ENCODE measurements at regions not wholly inside any gene's neighbourhood (a gene's known extent, or its start where the extent isn't known, plus 50 kb on each side); places are given as distances from the start of the nearest gene placed in this dataset.
"Not testable (repeated sequence)": the region's sequence is repeated elsewhere in the genome, so short reads cannot be mapped to it uniquely, and the experiment has no call there.

GRCh38 chr11:110347660-110348059 is 51.2 kb upstream of the RDX start:
- no peak overlapping the region for H3K27ac Mint-ChIP-seq
- peaks cover 24 to 41% of the 10 kb centered on the region in 2 donors for H3K4me1 Mint-ChIP-seq
- DNase-seq, result no peak
- peaks cover 0 to 3% of the 10 kb centered on the region in 2 donors for H3K9me3 Mint-ChIP-seq
- peaks cover 0 to 4% of the 10 kb centered on the region in 2 donors for H3K27me3 Mint-ChIP-seq
- no peak overlapping the region for H3K4me3 Mint-ChIP-seq
- H3K36me3 Mint-ChIP-seq, result peaks cover 0 to 9% of the 10 kb centered on the region in 2 donors
- no peak for ATAC-seq (replicated peaks)

GRCh38 chr11:110349138-110349996 is 53.0 kb upstream of the RDX start:
- peaks cover 0 to 3% of the 10 kb centered on the region in 2 donors for H3K36me3 Mint-ChIP-seq
- H3K27ac Mint-ChIP-seq, result peak overlapping the region; percentile 94
- peak overlapping the region; percentile 44 to 49 for H3K4me3 Mint-ChIP-seq
- peak; percentile 76 for DNase-seq
- H3K27me3 Mint-ChIP-seq, result peaks cover 0 to 4% of the 10 kb centered on the region in 2 donors
- H3K4me1 Mint-ChIP-seq, result peaks cover 24 to 41% of the 10 kb centered on the region in 2 donors
- peaks cover 0 to 3% of the 10 kb centered on the region in 2 donors for H3K9me3 Mint-ChIP-seq
- peak; percentile 93 to 94 for ATAC-seq (replicated peaks)

- peaks cover 22 to 38% of the 10 kb centered on the region in 2 donors for H3K4me1 Mint-ChIP-seq
- peak overlapping the region; percentile 49 for H3K27ac Mint-ChIP-seq
- not testable (repeated sequence) for H3K9me3 Mint-ChIP-seq; H3K36me3 Mint-ChIP-seq; H3K27me3 Mint-ChIP-seq; DNase-seq; ATAC-seq (replicated peaks)
- peak overlapping the region in 1 of 2 donors; percentile 44 for H3K4me3 Mint-ChIP-seq
Observed at GRCh38 chr11:110349997-110350383, 53.6 kb upstream of the RDX start.

GRCh38 chr11:110355011-110355744 is 58.8 kb upstream of the RDX start:
- H3K36me3 Mint-ChIP-seq, result no peaks in the 10 kb centered on the region
- no peaks in the 10 kb centered on the region for H3K9me3 Mint-ChIP-seq
- peaks cover 3 to 4% of the 10 kb centered on the region in 2 donors for H3K4me1 Mint-ChIP-seq
- no peak overlapping the region for H3K4me3 Mint-ChIP-seq
- ATAC-seq (replicated peaks), result no peak
- no peak overlapping the region for H3K27ac Mint-ChIP-seq
- H3K27me3 Mint-ChIP-seq, result no peaks in the 10 kb centered on the region
- no peak for DNase-seq

- no peaks in the 10 kb centered on the region for H3K9me3 Mint-ChIP-seq
- H3K4me1 Mint-ChIP-seq, result peaks cover 0 to 3% of the 10 kb centered on the region in 2 donors
- H3K36me3 Mint-ChIP-seq, result no peaks in the 10 kb centered on the region
- H3K27ac Mint-ChIP-seq, result no peak overlapping the region
- no peak overlapping the region for H3K4me3 Mint-ChIP-seq
- H3K27me3 Mint-ChIP-seq, result peaks cover 0 to 5% of the 10 kb centered on the region in 2 donors
- DNase-seq, result no peak
- ATAC-seq (replicated peaks), result peak; percentile 44 to 73
Observed at GRCh38 chr11:110356762-110357671, 60.6 kb upstream of the RDX start.

GRCh38 chr11:110358336-110358735 is 61.9 kb upstream of the RDX start:
- H3K4me1 Mint-ChIP-seq, result peaks cover 7 to 9% of the 10 kb centered on the region in 2 donors
- H3K4me3 Mint-ChIP-seq, result no peak overlapping the region
- no peak overlapping the region for H3K27ac Mint-ChIP-seq
- ATAC-seq (replicated peaks) (no peak), DNase-seq (no peak)
- H3K36me3 Mint-ChIP-seq, result no peaks in the 10 kb centered on the region
- no peaks in the 10 kb centered on the region for H3K9me3 Mint-ChIP-seq
- peaks cover 0 to 5% of the 10 kb centered on the region in 2 donors for H3K27me3 Mint-ChIP-seq

- H3K27ac Mint-ChIP-seq; H3K4me1 Mint-ChIP-seq; H3K9me3 Mint-ChIP-seq; H3K4me3 Mint-ChIP-seq; H3K36me3 Mint-ChIP-seq; ATAC-seq (replicated peaks); DNase-seq; H3K27me3 Mint-ChIP-seq: not testable (repeated sequence)
Observed at GRCh38 chr11:110360781-110361408, 64.5 kb upstream of the RDX start.

GRCh38 chr11:110362971-110363509 is 66.6 kb upstream of the RDX start:
- Mint-ChIP-seq H3K4me3 (peak overlapping the region in 1 of 2 donors; percentile 23), H3K36me3 (no peaks in the 10 kb centered on the region), H3K27me3 (peaks cover 0 to 5% of the 10 kb centered on the region in 2 donors), H3K9me3 (peaks cover 0 to 1% of the 10 kb centered on the region in 2 donors), H3K4me1 (peaks cover 5 to 9% of the 10 kb centered on the region in 2 donors), H3K27ac (peak overlapping the region; percentile 59)
- ATAC-seq (replicated peaks) (no peak), DNase-seq (no peak)

- H3K36me3 Mint-ChIP-seq, result no peaks in the 10 kb centered on the region
- DNase-seq (no peak), ATAC-seq (replicated peaks) (no peak)
- H3K27ac Mint-ChIP-seq, result no peak overlapping the region
- H3K9me3 Mint-ChIP-seq, result peaks cover 0 to 1% of the 10 kb centered on the region in 2 donors
- peaks cover 0 to 5% of the 10 kb centered on the region in 2 donors for H3K27me3 Mint-ChIP-seq
- no peak overlapping the region for H3K4me3 Mint-ChIP-seq
- H3K4me1 Mint-ChIP-seq, result peaks cover 8 to 9% of the 10 kb centered on the region in 2 donors
Observed at GRCh38 chr11:110366291-110366690, 63.5 kb upstream of the FDX1 start.

- ATAC-seq (replicated peaks) (no peak), DNase-seq (no peak)
- no peaks in the 10 kb centered on the region for H3K27me3 Mint-ChIP-seq
- H3K4me3 Mint-ChIP-seq, result no peak overlapping the region
- peaks cover 0 to 1% of the 10 kb centered on the region in 2 donors for H3K9me3 Mint-ChIP-seq
- peaks cover 8 to 9% of the 10 kb centered on the region in 2 donors for H3K4me1 Mint-ChIP-seq
- H3K27ac Mint-ChIP-seq, result no peak overlapping the region
- no peaks in the 10 kb centered on the region for H3K36me3 Mint-ChIP-seq
Observed at GRCh38 chr11:110367571-110367970, 62.2 kb upstream of the FDX1 start.

- Mint-ChIP-seq H3K4me3 (no peak overlapping the region), H3K36me3 (no peaks in the 10 kb centered on the region), H3K4me1 (peaks cover 0 to 4% of the 10 kb centered on the region in 2 donors), H3K27me3 (peaks cover 3 to 5% of the 10 kb centered on the region in 2 donors), H3K27ac (no peak overlapping the region), H3K9me3 (peaks cover 0 to 1% of the 10 kb centered on the region in 2 donors)
- no peak for ATAC-seq (replicated peaks)
- no peak for DNase-seq
Observed at GRCh38 chr11:110371084-110371483, 58.7 kb upstream of the FDX1 start.

- no peaks in the 10 kb centered on the region for H3K36me3 Mint-ChIP-seq
- H3K9me3 Mint-ChIP-seq, result no peaks in the 10 kb centered on the region
- no peak overlapping the region for H3K27ac Mint-ChIP-seq
- DNase-seq, result no peak
- ATAC-seq (replicated peaks), result peak; percentile 64 to 76
- no peak overlapping the region for H3K4me3 Mint-ChIP-seq
- H3K27me3 Mint-ChIP-seq, result peaks cover 3 to 10% of the 10 kb centered on the region in 2 donors
- peaks cover 7 to 10% of the 10 kb centered on the region in 2 donors for H3K4me1 Mint-ChIP-seq
Observed at GRCh38 chr11:110373051-110373702, 56.6 kb upstream of the FDX1 start.

GRCh38 chr11:110374921-110375320 is 54.8 kb upstream of the FDX1 start:
- ATAC-seq (replicated peaks) (no peak), DNase-seq (no peak)
- Mint-ChIP-seq H3K9me3 (no peaks in the 10 kb centered on the region), H3K27me3 (peaks cover 3 to 10% of the 10 kb centered on the region in 2 donors), H3K4me1 (peaks cover 7 to 10% of the 10 kb centered on the region in 2 donors), H3K36me3 (no peaks in the 10 kb centered on the region), H3K27ac (no peak overlapping the region), H3K4me3 (no peak overlapping the region)
